H9 (cell line): ENCODE measurements at regions not wholly inside any gene's neighbourhood (a gene's known extent, or its start where the extent isn't known, plus 50 kb on each side); places are given as distances from the start of the nearest gene placed in this dataset.

Experiments
- DNase-seq: peaks from one replicate; pipeline ENCODE4 v3.0.0-alpha.2; 2017
- H2AFZ ChIP-seq: one replicate; pipeline ENCODE4 v1.6.1; 2013; ENCODE audit warnings: mild to moderate bottlenecking, low read length, control low read depth, moderate library complexity
- H2AK5ac ChIP-seq: 2 replicates; pipeline ENCODE4 v1.6.1; 2013; ENCODE audit warnings: low read length, control low read depth, mixed read lengths; ENCODE audit not compliant: insufficient read length
- H2BK120ac ChIP-seq: one replicate; pipeline ENCODE4 v1.6.1; 2013; ENCODE audit warnings: low read depth, mild to moderate bottlenecking, low read length, control low read depth, inconsistent platforms; ENCODE audit not compliant: poor library complexity, severe bottlenecking
- H2BK12ac ChIP-seq: 2 replicates; pipeline ENCODE4 v1.6.1; 2013; ENCODE audit warnings: low read length, control low read depth, mixed read lengths, low read depth; ENCODE audit not compliant: insufficient read length
- H2BK15ac ChIP-seq: 2 replicates; pipeline ENCODE4 v1.6.1; 2013; ENCODE audit warnings: low read depth, low read length, control low read depth
- H2BK20ac ChIP-seq: one replicate; pipeline ENCODE4 v1.6.1; 2013; ENCODE audit warnings: low read depth, mild to moderate bottlenecking, low read length, control low read depth, inconsistent platforms; ENCODE audit not compliant: poor library complexity, severe bottlenecking
- H2BK5ac ChIP-seq: 2 replicates; pipeline ENCODE4 v1.6.1; 2013; ENCODE audit warnings: low read length, control low read depth, mixed read lengths; ENCODE audit not compliant: insufficient read length
- H3K14ac ChIP-seq: 2 replicates; pipeline ENCODE4 v1.6.1; 2013; ENCODE audit warnings: low read length, control low read depth; ENCODE audit not compliant: insufficient read depth
- H3K18ac ChIP-seq: 2 replicates; pipeline ENCODE4 v1.6.1; 2013; ENCODE audit warnings: low read depth, mild to moderate bottlenecking, mixed read lengths, low read length, control low read depth; ENCODE audit not compliant: insufficient read length
- H3K23ac ChIP-seq: 2 replicates; pipeline ENCODE4 v1.6.1; 2013; ENCODE audit warnings: low read length, control low read depth, mixed read lengths, low read depth; ENCODE audit not compliant: insufficient read length
- H3K23me2 ChIP-seq: 2 replicates; pipeline ENCODE4 v1.6.1; 2013; ENCODE audit warnings: low read depth, mild to moderate bottlenecking, mixed read lengths, low read length, control low read depth; ENCODE audit not compliant: insufficient read length, poor library complexity, severe bottlenecking
- H3K27ac ChIP-seq: 2 replicates; pipeline ENCODE4 v1.5.1; 2013; ENCODE audit warnings: low read length, control low read depth, mixed read lengths, low read depth; ENCODE audit not compliant: insufficient read length
- H3K27me3 ChIP-seq: 2 replicates; pipeline ENCODE4 v1.6.1; 2013; ENCODE audit warnings: low read length, control low read depth, inconsistent platforms; ENCODE audit not compliant: insufficient read depth
- H3K4ac ChIP-seq: 2 replicates; pipeline ENCODE4 v1.6.1; 2013; ENCODE audit warnings: low read depth, mild to moderate bottlenecking, control low read depth, inconsistent platforms, low read length, moderate library complexity
- H3K4me1 ChIP-seq: 2 replicates; pipeline ENCODE4 v1.6.1; 2013; ENCODE audit warnings: low read length, control low read depth, inconsistent platforms; ENCODE audit not compliant: insufficient read depth
- H3K4me2 ChIP-seq: 2 replicates; pipeline ENCODE4 v1.6.1; 2013; ENCODE audit warnings: low read length, control low read depth, mixed read lengths; ENCODE audit not compliant: insufficient read length, insufficient read depth
- H3K56ac ChIP-seq: 2 replicates; pipeline ENCODE4 v1.6.1; 2013; ENCODE audit warnings: low read depth, mild to moderate bottlenecking, mixed read lengths, low read length, control low read depth; ENCODE audit not compliant: insufficient read length
- H3K79me1 ChIP-seq: 2 replicates; pipeline ENCODE4 v1.6.1; 2013; ENCODE audit warnings: low read depth, mild to moderate bottlenecking, moderate library complexity, low read length, control low read depth, inconsistent platforms; ENCODE audit not compliant: insufficient read depth, poor library complexity, severe bottlenecking
- H3K79me2 ChIP-seq: 2 replicates; pipeline ENCODE4 v1.6.1; 2013; ENCODE audit warnings: low read length, control low read depth, inconsistent platforms; ENCODE audit not compliant: insufficient read depth
- H3K9ac ChIP-seq: 2 replicates; pipeline ENCODE4 v1.6.1; 2013; ENCODE audit warnings: low read length, control low read depth, mixed read lengths; ENCODE audit not compliant: insufficient read length; ENCODE audit errors: extremely low read depth
- H3K9me3 ChIP-seq: one replicate; pipeline ENCODE4 v1.6.1; 2013; ENCODE audit warnings: low read depth, low read length, inconsistent platforms; ENCODE audit not compliant: control insufficient read depth
- H3T11ph ChIP-seq: one replicate; pipeline ENCODE4 v1.6.1; 2013; ENCODE audit warnings: mild to moderate bottlenecking, low read length, control low read depth, inconsistent platforms
- H4K20me1 ChIP-seq: one replicate; pipeline ENCODE4 v1.6.1; 2013; ENCODE audit not compliant: control insufficient read depth, insufficient read length, insufficient read depth
- H4K5ac ChIP-seq: 2 replicates; pipeline ENCODE4 v1.6.1; 2013; ENCODE audit warnings: low read depth, mild to moderate bottlenecking, mixed read lengths, low read length, control low read depth; ENCODE audit not compliant: insufficient read length
- H4K8ac ChIP-seq: replicated peaks from 2 replicates; pipeline ENCODE4 v1.6.1; 2013; ENCODE audit warnings: low read length, control low read depth, mixed read lengths, low read depth; ENCODE audit not compliant: insufficient read length
- H4K91ac ChIP-seq: 2 replicates; pipeline ENCODE4 v1.6.1; 2013; ENCODE audit warnings: low read depth, mild to moderate bottlenecking, moderate library complexity, mixed read lengths, low read length, control low read depth; ENCODE audit not compliant: insufficient read length
- H3K27ac Mint-ChIP-seq, 3 experiments: 2 replicates in 2 of 3; 3 replicates in 1 of 3; pipeline ENCODE4 v1.8.0; 2020 to 2021; ENCODE audit warnings: mixed read lengths in 3 of 3, mild to moderate bottlenecking in 1 of 3, moderate library complexity in 1 of 3
- H3K27me3 Mint-ChIP-seq: 2 replicates; pipeline ENCODE4 v1.8.0; 2021; ENCODE audit warnings: low read depth, mild to moderate bottlenecking, moderate library complexity, mixed read lengths
- H3K36me3 Mint-ChIP-seq, 3 experiments: 2 replicates in 2 of 3; 3 replicates in 1 of 3; pipeline ENCODE4 v1.8.0; 2020 to 2021; ENCODE audit warnings: low read depth in 3 of 3, mixed read lengths in 3 of 3; ENCODE audit not compliant: insufficient read depth in 1 of 3
- H3K4me1 Mint-ChIP-seq, 2 experiments: 2 replicates each; pipeline ENCODE4 v1.8.0; 2020; ENCODE audit warnings: mixed read lengths in 2 of 2
- H3K4me3 Mint-ChIP-seq, 2 experiments: 2 replicates in 1 of 2; 3 replicates in 1 of 2; pipeline ENCODE4 v1.8.0; 2020 to 2021; ENCODE audit warnings: mild to moderate bottlenecking in 2 of 2, mixed read lengths in 2 of 2, moderate library complexity in 1 of 2
- H3K9me3 Mint-ChIP-seq, 2 experiments: 2 replicates in 1 of 2; 3 replicates in 1 of 2; pipeline ENCODE4 v1.8.0; 2020; ENCODE audit warnings: mild to moderate bottlenecking in 2 of 2, mixed read lengths in 2 of 2, moderate library complexity in 1 of 2
- CTCF ChIP-seq: fragments of 200-600 bp; sonication (generic); conservative IDR thresholded peaks from 3 replicates; pipeline ENCODE4 v1.8.0; 2021; ENCODE audit warnings: antibody characterized with exemption, mild to moderate bottlenecking
- WGBS: extraction: QIAGEN DNeasy Blood & Tissue Kit; methylation state at CpG from one replicate; pipeline ENCODE4 v1.1.7; 2013; ENCODE audit warnings: missing lambda C conversion rate, low lambda C conversion rate, mixed read lengths; ENCODE audit not compliant: insufficient read length; ENCODE audit errors: extremely low coverage; 5-methylcytosine and 5-hydroxymethylcytosine counted together

- Histone ChIP-seq H4K20me1 (no peaks in the 10 kb centered on the region), H3K79me1 (no peaks in the 10 kb centered on the region), H3K4me2 (no peak overlapping the region), H3K79me2 (no peaks in the 10 kb centered on the region), H4K8ac (no peak overlapping the region), H4K5ac (no peak overlapping the region), H4K91ac (no peak overlapping the region), H3K18ac (no peak overlapping the region), H2BK15ac (no peak overlapping the region), H2BK120ac (no peak overlapping the region), H3K27ac (no peak overlapping the region), H2BK20ac (no peak overlapping the region), H2AK5ac (no peak overlapping the region), H3K27me3 (no peaks in the 10 kb centered on the region), H3K9me3 (no peaks in the 10 kb centered on the region), H3K14ac (no peak overlapping the region), H3T11ph (no peak overlapping the region), H3K4ac (no peak overlapping the region), H2BK5ac (no peak overlapping the region), H2AFZ (no peak overlapping the region), H3K23me2 (no peaks in the 10 kb centered on the region), H3K4me1 (no peaks in the 10 kb centered on the region), H3K23ac (no peak overlapping the region), H2BK12ac (no peak overlapping the region), H3K56ac (no peak overlapping the region), H3K9ac (no peak overlapping the region)
- Mint-ChIP-seq H3K9me3 (peaks cover 26 to 35% of the 10 kb centered on the region in 2 experiments), H3K4me1 (peaks cover 7 to 9% of the 10 kb centered on the region in 2 experiments), H3K27me3 (peaks cover 2% of the 10 kb centered on the region; the same call in 1 of the 2 replicates), H3K4me3 (no peak overlapping the region), H3K27ac (no peak overlapping the region), H3K36me3 (peaks cover 9 to 26% (median 15%) of the 10 kb centered on the region in 3 experiments; a peak in 6 of 7 replicates)
- no peak for TF ChIP-seq CTCF
- no CpG with 5 or more reads among the region's 1 CpG for WGBS
- no peak for DNase-seq
Observed at GRCh38 chr2:66343259-66343658, 91.7 kb upstream of the MEIS1 start.
